Kidney epithelial cell (primary cell): ENCODE measurements at regions not wholly inside any gene's neighbourhood (a gene's known extent, or its start where the extent isn't known, plus 50 kb on each side); places are given as distances from the start of the nearest gene placed in this dataset.
"Not testable (repeated sequence)": the region's sequence is repeated elsewhere in the genome, so short reads cannot be mapped to it uniquely, and the experiment has no call there.

Experiments used
- DNase-seq: peaks from one replicate; pipeline ENCODE4 v3.0.0-alpha.2; 2010; ENCODE audit warnings: low read depth
- H3K27me3 ChIP-seq: 2 replicates; pipeline ENCODE4 v1.6.0; 2011; ENCODE audit warnings: low read length; ENCODE audit not compliant: control insufficient read depth, insufficient read depth
- H3K36me3 ChIP-seq: 2 replicates; pipeline ENCODE4 v1.5.1; 2011; ENCODE audit warnings: low read length; ENCODE audit not compliant: control insufficient read depth, insufficient read depth
- H3K4me3 ChIP-seq: 2 replicates; pipeline ENCODE4 v1.5.1; 2011; ENCODE audit warnings: low read depth, mild to moderate bottlenecking, control low read depth, low read length
- CTCF ChIP-seq: IDR thresholded peaks from 2 replicates; pipeline ENCODE4 v1.5.1; 2011; ENCODE audit warnings: mild to moderate bottlenecking, moderate library complexity, low read length, control low read depth, inconsistent platforms; ENCODE audit not compliant: insufficient read depth, poor library complexity, severe bottlenecking

DNA sequence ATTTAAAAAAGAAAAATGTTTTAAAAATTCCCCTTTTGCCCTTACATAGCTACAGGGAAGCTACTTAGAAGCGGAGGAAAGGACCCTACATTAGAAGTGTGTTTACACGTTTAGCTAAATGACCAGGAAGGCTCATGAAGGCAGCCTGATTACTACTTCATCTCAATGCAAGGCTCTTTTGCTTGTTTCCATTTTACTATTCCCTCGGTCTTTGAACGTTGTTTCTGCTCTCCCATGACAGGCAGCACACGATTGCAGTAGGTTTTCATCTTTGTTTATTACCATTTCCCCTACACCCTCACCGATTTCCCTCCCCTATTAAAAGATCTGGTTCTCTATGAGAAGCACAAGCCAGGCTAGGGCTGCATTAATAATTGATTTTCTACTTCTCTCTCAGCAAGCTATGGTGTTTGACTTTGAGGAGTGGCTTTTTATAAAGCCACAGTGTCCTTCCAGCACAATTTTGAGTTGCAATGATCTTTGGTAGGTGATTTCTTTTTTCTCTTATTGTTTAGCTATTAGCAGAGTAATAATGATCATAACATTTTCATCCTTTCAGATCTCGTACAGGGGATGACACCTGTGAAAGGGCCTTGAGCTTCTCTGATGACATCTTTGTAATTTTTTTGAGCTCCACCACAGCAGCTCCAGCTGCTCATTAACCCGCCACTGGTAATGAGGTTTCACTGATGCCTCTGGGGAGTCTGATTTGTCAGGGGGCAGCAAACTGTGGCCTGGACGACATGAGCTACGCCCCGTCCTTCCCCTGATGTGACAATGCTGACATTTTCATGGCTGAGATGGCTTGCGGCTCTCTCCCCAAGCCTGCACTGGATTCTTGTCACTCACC is 670.3 kb downstream of the UQCRFS1 start:
- no peak for DNase-seq
- no peaks in the 10 kb centered on the region for H3K27me3 ChIP-seq
- H3K4me3 ChIP-seq = no peak overlapping the region
- no peaks in the 10 kb centered on the region for H3K36me3 ChIP-seq
- TF ChIP-seq CTCF = no peak

- no peaks in the 10 kb centered on the region for H3K27me3 ChIP-seq
- H3K36me3 ChIP-seq = no peaks in the 10 kb centered on the region
- H3K4me3 ChIP-seq = no peak overlapping the region
- no peak for TF ChIP-seq CTCF
- DNase-seq = no peak
Observed at GRCh38 chr19:28541602-28542393, 671.2 kb downstream of the UQCRFS1 start.

DNA sequence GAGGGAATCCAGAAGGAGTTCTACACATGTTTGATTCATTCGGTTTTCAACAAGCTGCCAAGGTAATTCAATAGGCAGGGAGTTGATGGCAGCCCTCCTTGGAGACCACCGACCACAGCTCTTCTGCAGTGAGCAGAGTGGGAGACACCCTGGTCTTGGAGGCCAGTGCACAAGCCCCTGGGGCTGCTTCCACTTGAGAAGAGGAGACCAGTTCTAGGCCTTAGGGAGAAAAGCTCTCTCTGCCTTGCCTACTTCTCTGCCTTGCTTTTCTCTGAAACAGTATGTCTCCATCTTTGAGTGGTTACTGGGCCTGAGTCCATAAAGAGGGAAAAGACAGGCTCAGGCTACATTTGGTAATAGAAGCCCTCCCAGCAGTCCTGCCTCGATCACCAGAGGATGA is 671.9 kb downstream of the UQCRFS1 start:
- Histone ChIP-seq H3K27me3 (no peaks in the 10 kb centered on the region), H3K4me3 (no peak overlapping the region), H3K36me3 (no peaks in the 10 kb centered on the region)
- DNase-seq = no peak
- TF ChIP-seq CTCF = no peak

- not testable (repeated sequence) for DNase-seq, H3K4me3 ChIP-seq, H3K27me3 ChIP-seq, H3K36me3 ChIP-seq
Observed at GRCh38 chr19:28540385-28540784, 672.6 kb downstream of the UQCRFS1 start.

- no peak for DNase-seq
- no peaks in the 10 kb centered on the region for H3K36me3 ChIP-seq
- no peaks in the 10 kb centered on the region for H3K27me3 ChIP-seq
- H3K4me3 ChIP-seq = no peak overlapping the region
- TF ChIP-seq CTCF = no peak
Observed at GRCh38 chr19:28539759-28540158, 673.2 kb downstream of the UQCRFS1 start.

DNA sequence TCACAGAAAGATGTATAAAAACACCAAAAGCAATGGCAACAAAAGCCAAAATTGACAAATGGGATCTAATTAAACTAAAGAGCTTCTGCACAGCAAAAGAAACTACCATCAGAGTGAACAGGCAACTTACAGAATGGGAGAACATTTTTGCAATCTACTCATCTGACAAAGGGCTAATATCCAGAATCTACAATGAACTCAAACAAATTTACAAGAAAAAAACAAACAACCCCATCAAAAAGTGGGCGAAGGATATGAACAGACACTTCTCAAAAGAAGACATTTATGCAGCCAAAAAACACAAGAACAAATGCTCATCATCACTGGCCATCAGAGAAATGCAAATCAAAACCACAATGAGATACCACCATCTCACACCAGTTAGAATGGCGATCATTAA is 674.4 kb downstream of the UQCRFS1 start:
- not testable (repeated sequence) for H3K4me3 ChIP-seq, H3K27me3 ChIP-seq, H3K36me3 ChIP-seq, DNase-seq
